Activated B cell treated with CpG ODN at 0.5 μM for 24 hours (primary cell): ENCODE measurements at regions not wholly inside any gene's neighbourhood (a gene's known extent, or its start where the extent isn't known, plus 50 kb on each side); places are given as distances from the start of the nearest gene placed in this dataset.
"Not testable (repeated sequence)": the region's sequence is repeated elsewhere in the genome, so short reads cannot be mapped to it uniquely, and the experiment has no call there.

Experiments used
- ATAC-seq: fragments of 200-7000 bp; cut with Tn5 transposase; one replicate; pipeline ENCODE4 v1.10.0; 2021; ENCODE audit warnings: low read depth, mild to moderate bottlenecking, moderate library complexity
- CTCF ChIA-PET: fragments of 350-600 bp; sonication (Branson Sonifier 250); formaldehyde crosslinking; loops from one replicate; lab custom pipeline; 2021; ENCODE audit warnings: antibody characterized with exemption; lab: Charles Lee
- POLR2A ChIA-PET: fragments of 350-600 bp; sonication (Branson Sonifier 250); formaldehyde crosslinking; loops from one replicate; lab custom pipeline; 2021; ENCODE audit warnings: antibody characterized with exemption; lab: Charles Lee
- DNase-seq: peaks from one replicate; pipeline ENCODE4 v3.0.0; 2022
- H3K27ac Mint-ChIP-seq: one replicate; pipeline ENCODE4 v1.8.0; 2020; ENCODE audit warnings: mixed read lengths
- H3K27me3 Mint-ChIP-seq: one replicate; pipeline ENCODE4 v1.8.0; 2021; ENCODE audit warnings: mixed read lengths
- H3K36me3 Mint-ChIP-seq: one replicate; pipeline ENCODE4 v1.8.0; 2021; ENCODE audit warnings: low read depth, mixed read lengths
- H3K4me1 Mint-ChIP-seq: one replicate; pipeline ENCODE4 v1.8.0; 2021; ENCODE audit warnings: mixed read lengths
- H3K4me3 Mint-ChIP-seq: one replicate; pipeline ENCODE4 v1.8.0; 2020; ENCODE audit warnings: mild to moderate bottlenecking, mixed read lengths
- H3K9me3 Mint-ChIP-seq: one replicate; pipeline ENCODE4 v1.8.0; 2020; ENCODE audit warnings: mixed read lengths
- intact Hi-C: fragments of 100-400 bp; cut with micrococcal nuclease; formaldehyde crosslinking; loops from one replicate; pipeline ENCODE4 v1.15.1; 2024
- TF ChIP-seq, protein P1 (sequence below): fragments of 200-600 bp; IDR thresholded peaks from one replicate; pipeline ENCODE4 v1.8.0; 2022; ENCODE audit warnings: antibody characterized with exemption, mild to moderate bottlenecking

DNA sequence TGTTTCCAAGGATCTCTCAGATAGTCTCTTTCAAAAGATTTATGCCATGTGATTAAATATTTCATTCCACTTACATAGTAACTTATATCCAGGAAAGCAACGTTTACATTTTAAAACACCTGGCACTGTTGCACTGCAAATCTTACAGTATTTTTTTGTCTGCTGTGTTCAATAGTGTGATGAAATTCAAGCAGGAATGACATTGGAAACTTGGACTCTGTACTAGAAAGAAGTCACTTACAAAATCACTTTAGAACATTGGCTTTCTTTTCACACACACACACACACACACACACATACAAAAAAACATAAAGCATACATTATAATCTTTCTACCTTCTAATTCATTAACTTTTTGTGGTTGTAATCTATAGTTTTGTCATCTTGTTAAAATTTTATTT, 66.2 kb upstream of the USP15 start:
- intact Hi-C loops: loop anchor here (10.0 kb wide), 1 partner anchor 539 kb away; no protein-coding TSS in a partner anchor
- ATAC-seq (no peak), DNase-seq (no peak)
- Mint-ChIP-seq H3K27ac (no peak overlapping the region), H3K27me3 (peaks cover 28% of the 10 kb centered on the region), H3K4me3 (no peak overlapping the region), H3K9me3 (no peaks in the 10 kb centered on the region), H3K36me3 (no peaks in the 10 kb centered on the region), H3K4me1 (peaks cover 33% of the 10 kb centered on the region)
- TF ChIP-seq, protein P1, sequence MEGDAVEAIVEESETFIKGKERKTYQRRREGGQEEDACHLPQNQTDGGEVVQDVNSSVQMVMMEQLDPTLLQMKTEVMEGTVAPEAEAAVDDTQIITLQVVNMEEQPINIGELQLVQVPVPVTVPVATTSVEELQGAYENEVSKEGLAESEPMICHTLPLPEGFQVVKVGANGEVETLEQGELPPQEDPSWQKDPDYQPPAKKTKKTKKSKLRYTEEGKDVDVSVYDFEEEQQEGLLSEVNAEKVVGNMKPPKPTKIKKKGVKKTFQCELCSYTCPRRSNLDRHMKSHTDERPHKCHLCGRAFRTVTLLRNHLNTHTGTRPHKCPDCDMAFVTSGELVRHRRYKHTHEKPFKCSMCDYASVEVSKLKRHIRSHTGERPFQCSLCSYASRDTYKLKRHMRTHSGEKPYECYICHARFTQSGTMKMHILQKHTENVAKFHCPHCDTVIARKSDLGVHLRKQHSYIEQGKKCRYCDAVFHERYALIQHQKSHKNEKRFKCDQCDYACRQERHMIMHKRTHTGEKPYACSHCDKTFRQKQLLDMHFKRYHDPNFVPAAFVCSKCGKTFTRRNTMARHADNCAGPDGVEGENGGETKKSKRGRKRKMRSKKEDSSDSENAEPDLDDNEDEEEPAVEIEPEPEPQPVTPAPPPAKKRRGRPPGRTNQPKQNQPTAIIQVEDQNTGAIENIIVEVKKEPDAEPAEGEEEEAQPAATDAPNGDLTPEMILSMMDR: no peak
- POLR2A ChIA-PET: no interaction called here
- CTCF ChIA-PET: interaction anchor here (1.0 to 1.5 kb wide), 2 partner anchors 16 to 25 kb away, joined by 4 to 11 read pairs; no protein-coding TSS in a partner anchor

DNA sequence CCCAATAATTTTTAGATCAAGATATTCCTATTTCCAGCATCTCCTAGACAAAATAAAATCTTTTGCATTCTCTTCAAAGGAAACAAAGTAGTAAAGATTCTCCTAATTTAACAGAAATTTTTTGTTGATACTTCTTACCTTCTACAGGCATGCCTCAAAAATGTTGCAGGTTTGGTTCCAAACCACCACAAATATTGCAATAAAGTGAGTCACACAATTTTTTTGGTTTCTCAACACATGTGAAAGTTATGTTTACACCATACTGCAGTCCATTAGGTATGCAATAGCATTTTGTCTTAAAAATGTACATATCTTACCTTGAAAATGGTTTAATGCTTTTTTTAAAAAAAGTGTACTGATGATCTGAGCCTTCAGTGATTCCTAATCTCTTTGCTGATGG, 65.6 kb upstream of the USP15 start:
- CTCF ChIA-PET: no interaction called here
- no peaks in the 10 kb centered on the region for H3K36me3 Mint-ChIP-seq
- ATAC-seq: no peak
- POLR2A ChIA-PET: no interaction called here
- no peak for DNase-seq
- H3K27me3 Mint-ChIP-seq: peaks cover 25% of the 10 kb centered on the region
- no peaks in the 10 kb centered on the region for H3K9me3 Mint-ChIP-seq
- peaks cover 33% of the 10 kb centered on the region for H3K4me1 Mint-ChIP-seq
- H3K4me3 Mint-ChIP-seq: no peak overlapping the region
- TF ChIP-seq, protein P1: no peak
- intact Hi-C loops: loop anchor here (10.0 kb wide), 1 partner anchor 540 kb away; no protein-coding TSS in a partner anchor
- no peak overlapping the region for H3K27ac Mint-ChIP-seq

DNA sequence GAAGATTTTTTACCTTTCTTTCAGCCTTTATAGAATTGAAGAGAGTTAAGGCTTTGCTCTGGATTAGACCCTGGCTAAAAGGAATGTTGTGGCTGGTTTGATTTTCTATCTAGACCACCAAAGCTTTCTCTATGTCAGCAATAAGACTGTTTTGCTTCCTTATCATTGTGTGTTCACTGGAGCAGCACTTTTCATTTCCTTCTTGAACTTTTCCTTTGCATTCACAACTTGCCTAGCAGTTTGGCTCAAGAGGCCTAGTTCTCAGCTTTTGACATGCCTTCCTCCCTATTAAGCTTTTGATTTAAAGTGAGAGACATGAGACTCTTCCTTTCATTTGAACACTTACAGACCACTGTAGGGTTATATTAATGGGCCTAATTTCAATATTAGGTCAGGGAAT, 64.1 kb upstream of the USP15 start:
- no peak overlapping the region for H3K4me3 Mint-ChIP-seq
- DNase-seq: no peak
- ATAC-seq: no peak
- intact Hi-C loops: loop anchor here (10.0 kb wide), 1 partner anchor 541 kb away; no protein-coding TSS in a partner anchor
- TF ChIP-seq, protein P1: no peak
- H3K27ac Mint-ChIP-seq: no peak overlapping the region
- CTCF ChIA-PET: no interaction called here
- POLR2A ChIA-PET: no interaction called here
- H3K36me3 Mint-ChIP-seq: no peaks in the 10 kb centered on the region
- peaks cover 22% of the 10 kb centered on the region for H3K4me1 Mint-ChIP-seq
- peaks cover 10% of the 10 kb centered on the region for H3K9me3 Mint-ChIP-seq
- peaks cover 14% of the 10 kb centered on the region for H3K27me3 Mint-ChIP-seq

DNA sequence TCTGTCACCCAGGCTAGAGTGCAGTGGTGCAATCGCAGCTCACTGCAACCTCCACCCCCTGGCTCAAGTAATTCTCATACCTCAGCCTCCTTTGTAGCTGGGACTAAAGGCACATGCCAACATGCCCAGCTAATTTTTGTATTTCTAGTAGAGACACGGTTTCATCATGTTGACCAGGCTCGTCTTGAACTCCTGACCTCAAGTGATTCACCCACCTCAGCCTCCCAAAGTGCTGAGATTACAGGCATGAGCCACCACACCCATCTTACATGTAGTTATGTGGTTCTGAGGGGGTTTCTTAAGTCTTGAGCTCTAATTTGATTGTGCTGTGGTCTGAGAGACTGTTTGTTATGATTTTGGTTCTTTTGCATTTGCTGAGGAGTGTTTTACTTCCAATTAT, 57.3 kb upstream of the USP15 start:
- DNase-seq, H3K27ac Mint-ChIP-seq, H3K27me3 Mint-ChIP-seq, H3K4me3 Mint-ChIP-seq, POLR2A ChIA-PET, ATAC-seq, H3K4me1 Mint-ChIP-seq, intact Hi-C loops, H3K36me3 Mint-ChIP-seq: not testable (repeated sequence)
- H3K9me3 Mint-ChIP-seq: peaks cover 24% of the 10 kb centered on the region
- CTCF ChIA-PET: interaction anchor here (0.8 kb wide), 1 partner anchor 10 kb away, joined by 3 read pairs; a partner anchor contains a TSS

DNA sequence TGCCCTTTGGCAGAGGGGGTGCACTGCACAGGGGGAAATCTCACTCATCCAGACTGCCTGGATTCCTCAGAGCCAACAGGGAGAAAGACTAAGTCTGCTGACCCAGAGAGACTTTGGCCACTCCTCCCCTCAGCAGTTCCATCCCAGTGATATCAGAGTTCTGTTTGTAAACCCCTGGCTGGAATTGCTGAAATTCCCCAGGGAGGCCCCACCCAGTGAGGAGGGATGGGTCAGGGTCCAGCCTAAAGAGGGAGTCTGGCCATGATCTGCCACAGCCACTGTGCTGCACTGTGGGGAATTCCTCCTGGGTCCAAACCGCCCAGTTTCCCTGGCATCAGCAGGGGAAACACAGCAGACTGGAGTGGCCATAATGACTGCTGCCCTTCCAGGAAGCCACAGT, 54.9 kb upstream of the USP15 start:
- intact Hi-C loops: no loop called here
- ChIA-PET POLR2A (no interaction called here), CTCF (no interaction called here)
- DNase-seq (no peak), ATAC-seq (no peak)
- Mint-ChIP-seq H3K4me3 (no peak overlapping the region), H3K27ac (no peak overlapping the region), H3K27me3 (peaks cover 6% of the 10 kb centered on the region), H3K9me3 (peaks cover 22% of the 10 kb centered on the region), H3K36me3 (no peaks in the 10 kb centered on the region), H3K4me1 (no peaks in the 10 kb centered on the region)
- TF ChIP-seq, protein P1: no peak

DNA sequence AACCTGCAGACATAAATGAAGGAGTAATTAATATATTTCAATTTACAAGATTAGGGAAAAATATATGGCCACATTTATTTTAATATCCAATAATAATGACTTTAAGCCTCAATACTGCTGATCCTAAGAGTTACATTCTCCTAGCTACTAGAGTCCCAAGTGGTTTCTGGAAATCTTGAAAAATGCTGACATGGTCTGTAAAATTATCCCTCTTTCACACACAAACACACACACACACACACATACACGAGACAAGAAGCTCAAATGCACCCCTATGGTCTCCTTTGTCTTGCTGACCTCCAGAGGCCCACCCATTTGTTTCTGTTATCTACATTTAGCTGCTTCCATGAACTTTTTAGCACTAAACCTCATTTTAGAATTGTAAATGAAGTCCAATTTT, 53.0 kb upstream of the USP15 start:
- Mint-ChIP-seq H3K27ac (no peak overlapping the region), H3K4me1 (no peaks in the 10 kb centered on the region), H3K4me3 (no peak overlapping the region), H3K36me3 (no peaks in the 10 kb centered on the region), H3K27me3 (peaks cover 8% of the 10 kb centered on the region), H3K9me3 (peaks cover 14% of the 10 kb centered on the region)
- DNase-seq: no peak
- intact Hi-C loops: no loop called here
- POLR2A ChIA-PET: no interaction called here
- ATAC-seq: no peak
- TF ChIP-seq, protein P1: no peak
- CTCF ChIA-PET: no interaction called here
